CD14-positive monocyte (primary cell): ENCODE measurements at regions not wholly inside any gene's neighbourhood (a gene's known extent, or its start where the extent isn't known, plus 50 kb on each side); places are given as distances from the start of the nearest gene placed in this dataset.

ENCODE experiments used
- DNase-seq, 3 donors: peaks; one replicate each; pipeline ENCODE4 v3.0.0-alpha.2; 2011 to 2022
- H2AFZ ChIP-seq: 2 replicates; pipeline ENCODE4 v1.6.0; 2012; ENCODE audit warnings: mild to moderate bottlenecking, low read depth, low read length, inconsistent platforms; ENCODE audit not compliant: insufficient read depth, poor library complexity, severe bottlenecking
- H3K27ac ChIP-seq, 2 donors: 1 replicate in 1 of 2; 2 replicates in 1 of 2; pipeline ENCODE4 v1.5.1; 2012 to 2013; ENCODE audit warnings: low read length in 2 of 2, control low read depth in 1 of 2, inconsistent platforms in 1 of 2, low read depth in 1 of 2, mild to moderate bottlenecking in 1 of 2
- H3K27me3 ChIP-seq, 2 donors: one replicate each; pipeline versions ENCODE4 v1.6.0 to v1.6.1; 2011 to 2013; ENCODE audit warnings: low read length in 2 of 2; ENCODE audit not compliant: control insufficient read depth in 2 of 2, insufficient read depth in 2 of 2
- H3K36me3 ChIP-seq, 2 donors: replicated peaks in 1 of 2; 1 replicate in 1 of 2; 2 replicates in 1 of 2; pipeline versions ENCODE4 v1.5.1 to v1.6.1; 2012 to 2013; ENCODE audit warnings: low read length in 2 of 2, control low read depth in 1 of 2, inconsistent platforms in 1 of 2, mild to moderate bottlenecking in 1 of 2; ENCODE audit not compliant: insufficient read depth in 2 of 2, control insufficient read depth in 1 of 2
- H3K4me1 ChIP-seq, 2 donors: 1 replicate in 1 of 2; 2 replicates in 1 of 2; pipeline versions ENCODE4 v1.5.1 to v1.6.1; 2012 to 2013; ENCODE audit warnings: low read length in 2 of 2, control low read depth in 1 of 2, inconsistent platforms in 1 of 2, mild to moderate bottlenecking in 1 of 2, moderate library complexity in 1 of 2; ENCODE audit not compliant: insufficient read depth in 2 of 2, control insufficient read depth in 1 of 2
- H3K4me2 ChIP-seq: replicated peaks from 2 replicates; pipeline ENCODE3; 2012; ENCODE audit warnings: low read length, moderate library complexity, mild to moderate bottlenecking; ENCODE audit not compliant: poor library complexity, severe bottlenecking; ENCODE audit errors: extremely low read depth
- H3K4me3 ChIP-seq, 3 experiments: fragments of 200-600 bp in 1 of 3; sonication (generic) in 1 of 3; replicated peaks in 1 of 3; 1 replicate in 2 of 3; 2 replicates in 1 of 3; pipeline ENCODE4 v1.5.1; 2011 to 2013; ENCODE audit warnings: low read length in 3 of 3, mild to moderate bottlenecking in 3 of 3, control low read depth in 2 of 3, low read depth in 2 of 3, inconsistent platforms in 1 of 3, moderate library complexity in 1 of 3
- H3K79me2 ChIP-seq: 2 replicates; pipeline ENCODE4 v1.6.0; 2012; ENCODE audit warnings: mild to moderate bottlenecking, control low read depth, inconsistent platforms, low read length, moderate library complexity; ENCODE audit not compliant: insufficient read depth
- H3K9ac ChIP-seq: 2 replicates; pipeline ENCODE4 v1.6.0; 2017; ENCODE audit warnings: low read length, mild to moderate bottlenecking; ENCODE audit not compliant: insufficient read depth, poor library complexity, severe bottlenecking
- H3K9me3 ChIP-seq, 2 donors: replicated peaks in 1 of 2; 1 replicate in 1 of 2; 2 replicates in 1 of 2; pipeline versions ENCODE4 v1.5.1 to v1.6.1; 2012 to 2013; ENCODE audit warnings: low read length in 2 of 2, control low read depth in 1 of 2; ENCODE audit not compliant: control insufficient read depth in 1 of 2, insufficient read depth in 1 of 2
- H4K20me1 ChIP-seq: 2 replicates; pipeline ENCODE4 v1.6.0; 2012; ENCODE audit warnings: mild to moderate bottlenecking, low read length, control low read depth, moderate library complexity; ENCODE audit not compliant: insufficient read depth
- H3K27ac Mint-ChIP-seq, 7 donors: one replicate each; pipeline ENCODE4 v1.8.0; 2020; ENCODE audit warnings: mild to moderate bottlenecking in 7 of 7, mixed read lengths in 7 of 7, moderate library complexity in 6 of 7, inconsistent platforms in 2 of 7
- H3K27me3 Mint-ChIP-seq, 3 donors: one replicate each; pipeline ENCODE4 v1.8.0; 2021 to 2022; ENCODE audit warnings: low read depth in 3 of 3, mild to moderate bottlenecking in 3 of 3, mixed read lengths in 3 of 3, moderate library complexity in 3 of 3, inconsistent platforms in 1 of 3
- H3K36me3 Mint-ChIP-seq, 2 donors: one replicate each; pipeline ENCODE4 v1.8.0; 2020; ENCODE audit warnings: mixed read lengths in 2 of 2, inconsistent platforms in 1 of 2, mild to moderate bottlenecking in 1 of 2
- H3K4me1 Mint-ChIP-seq: one replicate; pipeline ENCODE4 v1.8.0; 2020; ENCODE audit warnings: mild to moderate bottlenecking, mixed read lengths
- H3K4me3 Mint-ChIP-seq, 2 donors: one replicate each; pipeline ENCODE4 v1.8.0; 2020; ENCODE audit warnings: mild to moderate bottlenecking in 2 of 2, mixed read lengths in 2 of 2, moderate library complexity in 1 of 2
- H3K9me3 Mint-ChIP-seq, 7 donors: one replicate each; pipeline ENCODE4 v1.8.0; 2020 to 2022; ENCODE audit warnings: mixed read lengths in 7 of 7, mild to moderate bottlenecking in 6 of 7, moderate library complexity in 6 of 7, inconsistent platforms in 2 of 7
- WGBS: methylation state at CpG from one replicate; pipeline ENCODE4 v1.1.5; 2013; ENCODE audit warnings: missing lambda C conversion rate; ENCODE audit not compliant: insufficient coverage; 5-methylcytosine and 5-hydroxymethylcytosine counted together
- intact Hi-C, 2 donors: fragments of 100-400 bp; cut with micrococcal nuclease; formaldehyde crosslinking; loops; one replicate each; pipeline versions ENCODE4 v1.15.0 to v1.15.1; 2023
- TF ChIP-seq, protein P1 (sequence below): fragments of 200-600 bp; IDR thresholded peaks from one replicate; pipeline ENCODE4 v1.8.0; 2022; ENCODE audit warnings: antibody characterized with exemption, mild to moderate bottlenecking

DNA sequence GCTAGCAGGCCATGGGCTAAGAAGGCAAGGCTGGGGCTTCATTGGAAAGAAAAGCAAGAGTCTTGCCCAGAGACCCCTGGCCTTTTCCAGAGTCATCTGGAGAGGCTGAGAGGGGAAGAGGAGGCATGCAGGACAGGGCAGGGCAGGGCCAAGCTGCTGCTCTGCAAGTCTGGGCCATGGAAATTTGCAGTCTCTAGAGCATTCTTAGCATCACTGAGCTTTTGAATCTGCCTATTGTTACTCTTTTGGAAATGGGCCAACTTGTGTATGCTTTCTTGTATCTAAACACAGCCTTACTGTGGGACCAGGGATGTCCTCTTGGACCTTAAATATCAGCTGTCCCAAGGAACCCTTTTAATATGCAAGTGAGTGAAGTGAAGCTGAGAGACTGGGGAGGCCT is 560.5 kb downstream of the MID1IP1 start:
- Histone ChIP-seq H3K27ac (no peak overlapping the region), H3K4me1 (no peaks in the 10 kb centered on the region), H3K4me3 (no peak overlapping the region), H2AFZ (no peak overlapping the region), H4K20me1 (no peaks in the 10 kb centered on the region), H3K9me3 (no peaks in the 10 kb centered on the region), H3K9ac (no peak overlapping the region), H3K36me3 (no peaks in the 10 kb centered on the region), H3K79me2 (no peaks in the 10 kb centered on the region), H3K4me2 (no peak overlapping the region), H3K27me3 (no peaks in the 10 kb centered on the region)
- Mint-ChIP-seq H3K36me3 (no peaks in the 10 kb centered on the region), H3K4me1 (no peaks in the 10 kb centered on the region), H3K27me3 (peaks cover 0 to 17% (median 2%) of the 10 kb centered on the region in 3 donors), H3K9me3 (peaks cover 0 to 5% (median 2%) of the 10 kb centered on the region in 7 donors), H3K27ac (no peak overlapping the region), H3K4me3 (no peak overlapping the region)
- DNase-seq, result no peak
- TF ChIP-seq, protein P1, sequence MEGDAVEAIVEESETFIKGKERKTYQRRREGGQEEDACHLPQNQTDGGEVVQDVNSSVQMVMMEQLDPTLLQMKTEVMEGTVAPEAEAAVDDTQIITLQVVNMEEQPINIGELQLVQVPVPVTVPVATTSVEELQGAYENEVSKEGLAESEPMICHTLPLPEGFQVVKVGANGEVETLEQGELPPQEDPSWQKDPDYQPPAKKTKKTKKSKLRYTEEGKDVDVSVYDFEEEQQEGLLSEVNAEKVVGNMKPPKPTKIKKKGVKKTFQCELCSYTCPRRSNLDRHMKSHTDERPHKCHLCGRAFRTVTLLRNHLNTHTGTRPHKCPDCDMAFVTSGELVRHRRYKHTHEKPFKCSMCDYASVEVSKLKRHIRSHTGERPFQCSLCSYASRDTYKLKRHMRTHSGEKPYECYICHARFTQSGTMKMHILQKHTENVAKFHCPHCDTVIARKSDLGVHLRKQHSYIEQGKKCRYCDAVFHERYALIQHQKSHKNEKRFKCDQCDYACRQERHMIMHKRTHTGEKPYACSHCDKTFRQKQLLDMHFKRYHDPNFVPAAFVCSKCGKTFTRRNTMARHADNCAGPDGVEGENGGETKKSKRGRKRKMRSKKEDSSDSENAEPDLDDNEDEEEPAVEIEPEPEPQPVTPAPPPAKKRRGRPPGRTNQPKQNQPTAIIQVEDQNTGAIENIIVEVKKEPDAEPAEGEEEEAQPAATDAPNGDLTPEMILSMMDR, result no peak
- intact Hi-C loops, result no loop called here

DNA sequence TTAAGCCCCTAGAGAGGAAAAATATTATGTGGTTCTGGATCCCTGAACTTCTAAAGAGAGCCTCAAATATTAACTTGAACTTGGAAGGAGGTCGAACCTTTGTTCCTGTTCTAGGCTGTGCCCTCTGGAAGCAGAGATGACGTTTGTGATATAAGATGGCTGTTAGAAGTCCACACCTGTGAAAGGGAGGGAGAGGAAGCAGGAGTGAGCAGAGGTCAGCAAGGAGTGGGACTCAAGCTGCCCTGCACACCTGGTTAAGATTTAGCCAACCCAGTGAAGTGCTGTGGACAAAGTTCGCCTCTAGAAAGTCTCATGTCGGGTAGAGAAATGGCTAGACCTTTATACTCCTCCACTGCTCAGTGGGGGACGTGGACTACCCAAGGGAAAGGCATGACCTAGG is 566.2 kb downstream of the MID1IP1 start:
- Mint-ChIP-seq H3K9me3 (peaks cover 0 to 5% (median 2%) of the 10 kb centered on the region in 7 donors), H3K4me3 (no peak overlapping the region), H3K27ac (no peak overlapping the region), H3K36me3 (no peaks in the 10 kb centered on the region), H3K4me1 (no peaks in the 10 kb centered on the region), H3K27me3 (peaks cover 0 to 8% (median 2%) of the 10 kb centered on the region in 3 donors)
- no peak overlapping the region for H3K9ac ChIP-seq
- WGBS, result 67% methylated on average over 2 of the region's 5 CpGs
- H3K27ac ChIP-seq, result no peak overlapping the region
- DNase-seq, result no peak
- H3K4me1 ChIP-seq, result no peaks in the 10 kb centered on the region
- no peaks in the 10 kb centered on the region for H3K27me3 ChIP-seq
- TF ChIP-seq, protein P1, result no peak
- no peak overlapping the region for H3K4me2 ChIP-seq
- H3K79me2 ChIP-seq, result no peaks in the 10 kb centered on the region
- H2AFZ ChIP-seq, result no peak overlapping the region
- intact Hi-C loops, result no loop called here
- H3K36me3 ChIP-seq, result no peaks in the 10 kb centered on the region
- no peak overlapping the region for H3K4me3 ChIP-seq
- H4K20me1 ChIP-seq, result no peaks in the 10 kb centered on the region
- no peaks in the 10 kb centered on the region for H3K9me3 ChIP-seq
